ENCODE measurements at regions not wholly inside any gene's neighbourhood (a gene's known extent, or its start where the extent isn't known, plus 50 kb on each side); places are given as distances from the start of the nearest gene placed in this dataset.

DNA sequence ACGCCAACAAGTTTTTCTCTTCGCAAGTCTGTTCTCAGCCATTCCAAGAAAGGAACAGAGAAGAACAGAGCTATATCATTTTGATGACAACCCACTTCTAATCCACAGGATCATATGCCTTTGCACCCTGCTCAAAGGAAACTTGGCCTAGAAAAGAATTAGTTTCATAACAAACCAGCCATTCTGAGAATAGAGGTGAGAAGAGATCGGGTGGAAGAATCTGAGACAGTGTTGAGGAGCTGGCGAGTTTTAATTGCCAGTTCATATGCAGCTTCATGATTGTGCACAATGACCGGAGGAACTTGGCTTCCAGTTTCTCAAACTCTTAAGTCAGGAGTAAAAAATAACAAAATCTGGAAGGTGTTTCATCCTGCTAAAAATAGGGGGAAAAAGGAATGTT lies 380.0 kb downstream of the NR2F1-AS1 start:
- Histone ChIP-seq H3K9me2 (ENCODE audit: insufficient read depth, low read length) (no peaks in the 10 kb centered on the region), H4K20me1 (ENCODE audit: insufficient read depth, low read length) (no peaks in the 10 kb centered on the region), H2AFZ (ENCODE audit: low read length) (no peak overlapping the region), H3K36me3 (ENCODE audit: insufficient read depth, low read length) (no peaks in the 10 kb centered on the region), H3K79me2 (ENCODE audit: insufficient read depth, low read depth, low read length) (no peaks in the 10 kb centered on the region), H3K27ac (ENCODE audit: low read depth, low read length, poor library complexity, severe bottlenecking) (no peak overlapping the region), H3K4me1 (ENCODE audit: insufficient read depth, low read length, poor library complexity, severe bottlenecking) (no peaks in the 10 kb centered on the region), H3K4me2 (ENCODE audit: low read length) (no peak overlapping the region), H3K9me3 (ENCODE audit: low read length) (no peaks in the 10 kb centered on the region), H3K4me3 (ENCODE audit: low read depth, low read length, poor library complexity, severe bottlenecking) (no peak overlapping the region)
- intact Hi-C loops (cut with micrococcal nuclease; ENCODE audit: unreplicated experiment): no loop called here
- no TSS peak for BruUV-seq (replicated peaks)
- POLR2A ChIA-PET: no interaction called here
- TF ChIP-seq, protein P1, sequence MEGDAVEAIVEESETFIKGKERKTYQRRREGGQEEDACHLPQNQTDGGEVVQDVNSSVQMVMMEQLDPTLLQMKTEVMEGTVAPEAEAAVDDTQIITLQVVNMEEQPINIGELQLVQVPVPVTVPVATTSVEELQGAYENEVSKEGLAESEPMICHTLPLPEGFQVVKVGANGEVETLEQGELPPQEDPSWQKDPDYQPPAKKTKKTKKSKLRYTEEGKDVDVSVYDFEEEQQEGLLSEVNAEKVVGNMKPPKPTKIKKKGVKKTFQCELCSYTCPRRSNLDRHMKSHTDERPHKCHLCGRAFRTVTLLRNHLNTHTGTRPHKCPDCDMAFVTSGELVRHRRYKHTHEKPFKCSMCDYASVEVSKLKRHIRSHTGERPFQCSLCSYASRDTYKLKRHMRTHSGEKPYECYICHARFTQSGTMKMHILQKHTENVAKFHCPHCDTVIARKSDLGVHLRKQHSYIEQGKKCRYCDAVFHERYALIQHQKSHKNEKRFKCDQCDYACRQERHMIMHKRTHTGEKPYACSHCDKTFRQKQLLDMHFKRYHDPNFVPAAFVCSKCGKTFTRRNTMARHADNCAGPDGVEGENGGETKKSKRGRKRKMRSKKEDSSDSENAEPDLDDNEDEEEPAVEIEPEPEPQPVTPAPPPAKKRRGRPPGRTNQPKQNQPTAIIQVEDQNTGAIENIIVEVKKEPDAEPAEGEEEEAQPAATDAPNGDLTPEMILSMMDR (conservative IDR thresholded peaks at IDR 0.05; ENCODE audit: low read length): no peak
- TF ChIP-seq EZH2phosphoT487 (IDR thresholded peaks at IDR 0.05; ENCODE audit: borderline replicate concordance, low read depth, low read length): no peak
- DNase-seq (ENCODE audit: low spot score): no peak
- CTCF ChIA-PET (ENCODE audit: unreplicated experiment): no interaction called here

DNA sequence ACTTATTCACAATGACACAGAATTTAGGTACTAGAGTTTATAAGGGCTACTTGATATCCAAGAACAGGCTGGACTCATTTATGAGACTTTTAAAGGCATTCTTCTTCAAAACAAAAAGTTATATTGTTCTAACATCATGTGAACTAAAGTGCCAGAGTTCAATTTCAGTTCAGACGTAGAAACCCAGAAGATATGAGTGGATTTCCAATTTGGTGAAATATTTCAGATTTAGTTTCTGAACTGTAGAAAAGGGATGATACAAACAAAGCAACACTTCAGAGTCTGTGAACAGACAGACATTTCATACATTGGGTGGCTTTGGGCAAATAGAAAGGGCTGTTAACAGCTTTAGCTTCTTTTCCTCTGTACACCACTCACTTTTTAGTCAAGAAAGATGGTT lies 384.0 kb downstream of the NR2F1-AS1 start:
- Histone ChIP-seq H3K36me3 (ENCODE audit: insufficient read depth, low read length) (no peaks in the 10 kb centered on the region), H3K9me3 (ENCODE audit: low read length) (no peaks in the 10 kb centered on the region), H2AFZ (ENCODE audit: low read length) (no peak overlapping the region), H3K4me2 (ENCODE audit: low read length) (no peak overlapping the region), H3K27ac (ENCODE audit: low read depth, low read length, poor library complexity, severe bottlenecking) (no peak overlapping the region), H3K4me3 (ENCODE audit: low read depth, low read length, poor library complexity, severe bottlenecking) (no peak overlapping the region), H3K79me2 (ENCODE audit: insufficient read depth, low read depth, low read length) (no peaks in the 10 kb centered on the region), H3K4me1 (ENCODE audit: insufficient read depth, low read length, poor library complexity, severe bottlenecking) (no peaks in the 10 kb centered on the region), H4K20me1 (ENCODE audit: insufficient read depth, low read length) (no peaks in the 10 kb centered on the region), H3K9me2 (ENCODE audit: insufficient read depth, low read length) (no peaks in the 10 kb centered on the region)
- ChIA-PET POLR2A (no interaction called here), CTCF (ENCODE audit: unreplicated experiment) (no interaction called here)
- BruUV-seq (replicated peaks): no TSS peak
- intact Hi-C loops (cut with micrococcal nuclease; ENCODE audit: unreplicated experiment): no loop called here
- TF ChIP-seq, protein P1 (conservative IDR thresholded peaks at IDR 0.05; ENCODE audit: low read length): no peak
- no peak for TF ChIP-seq EZH2phosphoT487 (IDR thresholded peaks at IDR 0.05; ENCODE audit: borderline replicate concordance, low read depth, low read length)
- DNase-seq (ENCODE audit: low spot score): no peak

DNA sequence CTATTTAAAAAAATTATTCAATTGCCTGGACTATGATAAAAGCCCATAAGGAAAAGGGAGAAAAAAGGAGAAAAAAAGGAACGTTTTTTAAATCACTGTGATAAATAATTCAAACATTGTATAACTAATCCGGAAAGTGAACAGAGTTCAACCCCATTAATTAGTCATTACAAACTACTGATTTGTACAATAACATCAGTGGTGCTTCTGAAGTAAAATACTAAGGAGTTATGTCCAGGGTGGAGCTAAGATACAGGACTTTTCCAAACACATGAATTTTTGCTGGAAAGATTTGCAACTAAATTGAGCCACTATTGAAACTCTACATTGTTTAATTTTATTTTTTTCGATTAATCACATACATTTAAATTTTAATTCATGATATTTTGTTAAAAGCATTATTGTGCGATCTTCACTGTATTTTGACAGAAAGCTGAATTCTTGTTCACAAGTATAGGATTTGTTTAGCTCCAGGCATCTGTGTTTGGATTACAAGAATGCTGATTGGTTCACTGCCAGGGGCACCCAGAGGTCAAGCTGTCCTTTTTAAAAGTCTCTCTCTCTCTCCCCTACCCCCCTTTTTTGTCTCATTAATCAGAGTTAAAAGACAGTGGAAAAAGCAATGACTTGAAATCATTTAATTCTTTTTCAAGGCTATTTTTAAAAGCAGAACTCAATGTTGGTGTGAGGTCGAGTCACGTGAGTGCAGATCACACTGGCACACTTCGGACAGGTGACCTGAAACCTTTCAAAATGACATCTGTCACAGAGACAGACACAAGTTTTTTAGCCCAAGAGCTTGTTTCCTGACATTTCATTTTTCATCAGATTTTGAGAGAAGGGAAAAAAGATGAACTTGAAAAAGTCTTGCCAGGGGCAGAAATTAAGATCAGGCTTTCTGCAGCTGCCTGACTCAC lies 387.3 kb downstream of the NR2F1-AS1 start:
- H3K79me2 ChIP-seq (ENCODE audit: insufficient read depth, low read depth, low read length): no peaks in the 10 kb centered on the region
- no peaks in the 10 kb centered on the region for H3K9me2 ChIP-seq (ENCODE audit: insufficient read depth, low read length)
- no peaks in the 10 kb centered on the region for H4K20me1 ChIP-seq (ENCODE audit: insufficient read depth, low read length)
- no peaks in the 10 kb centered on the region for H3K4me1 ChIP-seq (ENCODE audit: insufficient read depth, low read length, poor library complexity, severe bottlenecking)
- no TSS peak for BruUV-seq (replicated peaks)
- DNase-seq (ENCODE audit: low spot score): no peak
- H3K9me3 ChIP-seq (ENCODE audit: low read length): no peaks in the 10 kb centered on the region
- no peak overlapping the region for H2AFZ ChIP-seq (ENCODE audit: low read length)
- TF ChIP-seq, protein P1 (conservative IDR thresholded peaks at IDR 0.05; ENCODE audit: low read length): no peak
- TF ChIP-seq EZH2phosphoT487 (IDR thresholded peaks at IDR 0.05; ENCODE audit: borderline replicate concordance, low read depth, low read length): no peak
- intact Hi-C loops (cut with micrococcal nuclease; ENCODE audit: unreplicated experiment): no loop called here
- no peaks in the 10 kb centered on the region for H3K36me3 ChIP-seq (ENCODE audit: insufficient read depth, low read length)
- H3K27ac ChIP-seq (ENCODE audit: low read depth, low read length, poor library complexity, severe bottlenecking): no peak overlapping the region
- no peak overlapping the region for H3K4me3 ChIP-seq (ENCODE audit: low read depth, low read length, poor library complexity, severe bottlenecking)
- H3K4me2 ChIP-seq (ENCODE audit: low read length): no peak overlapping the region
- ChIA-PET CTCF (ENCODE audit: unreplicated experiment) (no interaction called here), POLR2A (interaction anchor here (0.7 kb wide), 1 partner anchor 512 kb away, joined by 3 read pairs; no protein-coding TSS in a partner anchor)

All from OCI-LY7 (cell line).